Cardiac fibroblast (primary cell): ENCODE measurements at regions not wholly inside any gene's neighbourhood (a gene's known extent, or its start where the extent isn't known, plus 50 kb on each side); places are given as distances from the start of the nearest gene placed in this dataset.

Experiments
- DNase-seq, 2 donors: peaks; one replicate each; pipeline versions ENCODE4 v3.0.0 to v3.0.0-alpha.2; 2010; ENCODE audit warnings: low read depth in 2 of 2
- H3K4me3 ChIP-seq, 2 donors: replicated peaks in 1 of 2; 1 replicate in 1 of 2; 2 replicates in 1 of 2; pipeline ENCODE4 v1.5.1; 2011; ENCODE audit warnings: low read depth in 2 of 2, low read length in 2 of 2, mild to moderate bottlenecking in 2 of 2, moderate library complexity in 1 of 2
- TF ChIP-seq, protein P1 (sequence below): IDR thresholded peaks from one replicate; pipeline ENCODE4 v1.5.1; 2011; ENCODE audit warnings: low read depth, mild to moderate bottlenecking, low read length, inconsistent platforms

DNA sequence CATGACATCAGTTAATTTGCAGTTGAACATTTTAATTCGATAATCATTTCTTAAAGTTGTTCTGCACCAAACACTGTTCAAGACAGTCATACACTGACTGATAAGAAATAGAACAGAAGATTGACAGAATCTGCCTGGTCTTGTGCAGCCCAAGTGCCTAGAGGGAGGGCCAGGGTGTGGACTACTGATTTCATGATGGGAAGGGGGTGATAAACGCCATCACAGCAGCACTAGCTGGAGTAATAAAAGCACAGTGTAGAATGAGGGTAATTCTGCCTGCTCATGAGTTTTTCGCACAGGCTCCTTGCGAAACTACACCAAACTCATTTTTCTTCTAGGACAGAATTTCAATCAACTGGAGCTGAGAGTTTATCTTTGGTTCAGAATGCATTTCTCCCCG lies 270.1 kb downstream of the ARL4A start:
- no peak for DNase-seq
- TF ChIP-seq, protein P1, sequence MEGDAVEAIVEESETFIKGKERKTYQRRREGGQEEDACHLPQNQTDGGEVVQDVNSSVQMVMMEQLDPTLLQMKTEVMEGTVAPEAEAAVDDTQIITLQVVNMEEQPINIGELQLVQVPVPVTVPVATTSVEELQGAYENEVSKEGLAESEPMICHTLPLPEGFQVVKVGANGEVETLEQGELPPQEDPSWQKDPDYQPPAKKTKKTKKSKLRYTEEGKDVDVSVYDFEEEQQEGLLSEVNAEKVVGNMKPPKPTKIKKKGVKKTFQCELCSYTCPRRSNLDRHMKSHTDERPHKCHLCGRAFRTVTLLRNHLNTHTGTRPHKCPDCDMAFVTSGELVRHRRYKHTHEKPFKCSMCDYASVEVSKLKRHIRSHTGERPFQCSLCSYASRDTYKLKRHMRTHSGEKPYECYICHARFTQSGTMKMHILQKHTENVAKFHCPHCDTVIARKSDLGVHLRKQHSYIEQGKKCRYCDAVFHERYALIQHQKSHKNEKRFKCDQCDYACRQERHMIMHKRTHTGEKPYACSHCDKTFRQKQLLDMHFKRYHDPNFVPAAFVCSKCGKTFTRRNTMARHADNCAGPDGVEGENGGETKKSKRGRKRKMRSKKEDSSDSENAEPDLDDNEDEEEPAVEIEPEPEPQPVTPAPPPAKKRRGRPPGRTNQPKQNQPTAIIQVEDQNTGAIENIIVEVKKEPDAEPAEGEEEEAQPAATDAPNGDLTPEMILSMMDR: no peak
- H3K4me3 ChIP-seq: no peak overlapping the region

DNA sequence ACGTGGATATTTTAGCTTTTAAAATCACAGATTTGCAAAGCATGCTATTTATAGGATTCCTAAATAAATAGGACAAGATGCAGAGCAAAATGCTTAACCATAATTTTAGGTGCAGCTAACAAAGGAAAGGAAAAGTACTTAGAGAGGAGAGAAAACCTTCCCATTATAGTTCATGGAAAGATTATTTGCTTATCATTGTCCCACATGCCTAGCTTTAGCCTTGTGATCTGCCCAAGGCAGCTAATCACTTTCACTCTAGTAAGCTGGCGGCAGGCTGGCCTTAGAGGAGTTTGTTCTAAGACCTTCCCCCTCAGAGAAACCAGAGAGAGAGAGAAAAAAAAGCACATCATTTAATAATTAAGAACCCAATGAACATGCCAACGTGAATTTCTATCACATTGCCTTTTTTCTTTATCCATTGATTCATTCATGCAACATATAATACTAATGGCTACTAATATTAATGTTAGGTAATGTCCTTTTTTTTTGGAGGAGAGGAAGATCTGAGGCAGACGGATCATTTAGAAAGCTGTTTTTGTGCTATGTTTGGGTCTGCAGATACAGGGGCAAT lies 274.6 kb downstream of the ARL4A start:
- no peak overlapping the region for H3K4me3 ChIP-seq
- TF ChIP-seq, protein P1: no peak
- no peak for DNase-seq

DNA sequence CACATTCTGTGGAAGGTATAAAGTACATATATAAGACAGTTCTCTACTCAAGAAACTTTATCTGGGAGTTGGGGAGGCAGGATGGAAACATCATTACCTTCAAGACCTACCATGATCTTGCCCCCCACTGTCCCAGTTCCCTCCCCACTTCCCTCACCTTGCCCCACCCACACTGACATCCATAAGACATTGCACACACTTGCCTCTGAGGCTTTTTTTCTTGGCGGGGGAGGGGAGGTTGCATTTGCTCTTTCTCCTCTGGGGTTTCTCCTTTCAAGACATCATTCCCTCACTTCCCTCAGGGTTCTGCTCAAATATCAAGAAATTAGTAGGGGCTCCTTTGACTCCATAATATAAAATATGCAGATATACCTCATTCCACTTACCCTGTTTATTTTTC lies 276.0 kb downstream of the ARL4A start:
- no peak for DNase-seq
- TF ChIP-seq, protein P1: no peak
- no peak overlapping the region for H3K4me3 ChIP-seq

DNA sequence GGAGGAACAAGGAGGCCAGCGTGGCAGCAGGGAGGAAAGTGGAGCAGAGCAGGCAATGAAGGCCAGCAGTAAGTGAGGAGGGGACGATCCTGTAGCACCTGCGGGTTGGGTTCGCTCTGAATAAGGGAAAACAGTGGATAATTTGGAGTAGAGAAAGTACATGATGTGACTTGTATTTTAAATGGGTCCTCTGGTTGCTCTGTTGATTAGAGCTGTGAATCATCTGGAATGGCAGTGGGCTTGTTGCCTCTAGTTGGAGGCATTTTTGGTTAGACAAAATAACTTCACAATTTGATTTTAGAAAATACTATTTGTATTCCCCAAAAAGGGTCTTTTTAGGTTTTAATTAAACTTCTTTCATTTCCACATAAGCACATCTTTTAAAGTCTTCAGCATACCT lies 277.4 kb downstream of the ARL4A start:
- TF ChIP-seq, protein P1: no peak
- H3K4me3 ChIP-seq: no peak overlapping the region
- no peak for DNase-seq

DNA sequence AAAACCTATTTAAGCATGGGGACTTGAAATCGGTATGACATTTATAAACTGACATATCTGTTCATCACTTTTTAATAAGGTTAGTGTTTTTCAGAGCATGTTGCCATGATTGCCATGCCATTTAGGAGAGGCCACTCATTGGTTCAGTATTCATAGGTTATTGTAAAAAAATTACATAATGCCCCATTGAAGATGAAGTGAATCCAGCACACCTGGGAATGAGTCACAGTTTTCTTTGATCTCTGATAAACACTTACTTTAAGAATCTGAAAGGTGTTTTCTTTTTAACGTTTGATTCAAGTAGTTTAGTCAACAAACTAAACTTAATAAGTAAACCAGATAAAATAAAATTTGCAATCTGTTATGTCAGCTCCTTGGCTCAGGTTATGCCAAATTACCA lies 278.3 kb downstream of the ARL4A start:
- no peak overlapping the region for H3K4me3 ChIP-seq
- no peak for DNase-seq
- TF ChIP-seq, protein P1: no peak

DNA sequence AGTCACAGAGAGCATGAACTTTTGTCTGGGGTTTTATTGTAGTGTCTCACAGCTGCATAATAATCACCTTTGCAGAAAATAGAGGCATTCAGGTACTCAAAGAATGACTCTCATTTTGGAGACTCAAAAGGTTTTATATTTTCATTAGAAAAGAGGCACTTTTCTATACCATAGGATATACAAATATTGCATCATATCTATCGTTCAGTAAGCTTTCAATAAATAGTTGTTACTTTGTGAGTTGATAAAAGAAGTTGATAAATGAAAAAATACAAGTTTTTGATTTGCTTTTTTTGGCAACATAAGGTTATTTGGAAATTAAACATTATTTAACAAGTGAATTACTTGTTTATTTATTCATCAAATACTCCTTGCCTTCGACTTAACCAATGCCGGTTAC lies 279.9 kb downstream of the ARL4A start:
- H3K4me3 ChIP-seq: no peak overlapping the region
- TF ChIP-seq, protein P1: no peak
- DNase-seq: no peak

DNA sequence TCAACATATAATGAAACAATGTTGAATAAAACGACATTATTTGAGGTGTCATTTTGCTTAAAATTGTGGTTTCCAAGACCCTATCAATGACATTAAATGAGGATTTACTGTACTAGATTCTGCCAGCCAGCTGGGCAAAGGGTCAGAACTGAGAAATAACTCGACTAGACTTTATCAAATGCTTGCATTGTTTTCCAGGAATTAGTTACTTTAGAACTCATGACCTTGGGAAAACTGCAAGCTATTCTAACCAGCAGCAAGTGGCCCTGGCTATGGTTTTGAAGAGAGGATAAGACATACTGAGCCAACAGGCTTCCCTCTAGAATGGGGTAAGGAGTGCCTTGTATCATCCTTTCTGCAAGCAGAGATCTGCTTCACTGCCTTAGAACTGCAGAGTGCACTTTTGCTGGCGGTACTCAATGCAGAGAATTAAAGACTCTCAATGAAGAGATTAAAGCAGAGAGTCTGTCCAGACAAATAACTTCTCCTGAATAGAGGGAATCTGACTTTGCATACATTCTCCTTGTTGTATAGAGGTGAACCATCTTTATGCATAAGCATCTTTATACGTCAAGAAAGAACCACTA lies 281.5 kb downstream of the ARL4A start:
- no peak for DNase-seq
- no peak overlapping the region for H3K4me3 ChIP-seq
- TF ChIP-seq, protein P1: no peak
